GM18870 (cell line): ENCODE measurements at regions not wholly inside any gene's neighbourhood (a gene's known extent, or its start where the extent isn't known, plus 50 kb on each side); places are given as distances from the start of the nearest gene placed in this dataset.

Experiments
- ATAC-seq: cut with Tn5 transposase; IDR thresholded peaks from one replicate; pipeline ENCODE4 v1.9.1; 2021; ENCODE audit warnings: moderate library complexity; ENCODE audit not compliant: unreplicated experiment

DNA sequence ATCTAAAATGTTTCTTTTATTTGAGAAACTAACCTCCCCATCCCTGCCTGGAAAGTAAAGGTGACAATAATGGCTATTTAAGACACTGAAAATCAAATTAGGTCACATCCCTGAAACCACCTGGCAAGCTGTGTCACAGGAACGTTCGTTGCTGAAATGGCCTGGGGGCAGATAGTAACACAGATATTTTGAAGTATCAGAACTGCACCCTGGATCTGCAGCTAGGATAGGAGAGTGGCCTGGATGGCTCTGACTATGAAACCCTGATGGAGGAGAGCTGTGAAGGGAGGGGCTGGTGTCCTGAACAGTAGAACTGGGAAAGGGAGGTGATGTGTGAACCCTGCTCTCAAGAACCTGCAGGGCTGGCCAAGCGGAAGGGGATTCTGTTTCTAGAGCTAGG, 648.3 kb upstream of the CFAP20DC start:
- no peak for ATAC-seq

DNA sequence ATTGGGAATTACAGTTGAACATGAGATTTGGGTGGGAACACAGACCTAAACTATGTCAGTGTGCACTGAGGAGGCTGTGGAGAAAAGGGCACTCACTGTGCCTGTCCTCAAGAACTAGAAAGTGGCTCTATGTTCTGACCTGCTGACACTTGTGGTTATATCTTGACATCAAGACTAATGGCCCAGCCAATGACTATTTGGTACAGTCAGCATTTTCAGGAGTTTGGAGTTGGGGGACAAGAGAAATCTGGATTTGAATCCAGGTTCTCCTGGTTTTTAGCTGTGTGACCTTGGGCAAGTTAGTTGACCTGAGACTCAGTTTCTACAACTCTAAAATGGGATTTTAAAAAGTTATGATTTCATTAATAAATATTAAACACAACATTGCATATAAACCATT, 647.0 kb upstream of the CFAP20DC start:
- ATAC-seq, result no peak

DNA sequence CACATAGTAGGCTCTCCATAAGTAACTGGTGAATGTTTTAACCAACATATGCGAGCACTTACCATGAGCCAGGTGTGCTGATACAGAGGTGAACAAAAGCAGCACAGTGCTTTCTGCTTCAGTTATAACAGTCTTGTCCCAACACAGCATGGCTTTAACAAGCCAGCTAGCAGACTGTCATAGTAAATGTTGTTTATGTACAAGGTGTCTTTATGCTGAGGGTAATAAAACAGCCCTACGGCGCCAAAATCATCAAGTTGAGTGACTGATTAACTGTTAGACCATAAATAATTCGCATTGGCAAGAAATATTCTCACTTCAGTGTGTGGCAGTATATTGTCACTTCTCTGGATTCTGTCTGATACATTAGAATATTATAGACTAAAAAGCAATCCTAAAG, 646.0 kb upstream of the CFAP20DC start:
- ATAC-seq, result no peak

DNA sequence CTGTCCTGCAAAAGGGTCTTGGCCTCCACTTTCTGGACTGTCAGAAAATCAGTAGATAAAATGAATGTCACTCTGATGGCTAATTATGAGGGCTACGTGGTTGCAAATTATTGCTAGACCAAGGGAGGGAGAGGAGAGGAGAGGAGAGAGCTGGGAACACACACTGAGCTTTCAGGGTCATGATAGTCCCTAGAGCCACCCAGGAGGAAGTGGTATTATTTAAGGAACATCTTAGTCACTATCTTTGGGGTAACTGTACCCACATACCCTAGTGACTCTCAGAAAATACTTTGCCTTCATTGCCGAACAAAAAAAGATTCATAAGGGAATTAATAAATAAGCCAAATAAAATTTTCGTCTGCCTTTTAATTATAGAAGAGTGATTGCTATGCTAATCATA, 642.3 kb upstream of the CFAP20DC start:
- ATAC-seq, result no peak

DNA sequence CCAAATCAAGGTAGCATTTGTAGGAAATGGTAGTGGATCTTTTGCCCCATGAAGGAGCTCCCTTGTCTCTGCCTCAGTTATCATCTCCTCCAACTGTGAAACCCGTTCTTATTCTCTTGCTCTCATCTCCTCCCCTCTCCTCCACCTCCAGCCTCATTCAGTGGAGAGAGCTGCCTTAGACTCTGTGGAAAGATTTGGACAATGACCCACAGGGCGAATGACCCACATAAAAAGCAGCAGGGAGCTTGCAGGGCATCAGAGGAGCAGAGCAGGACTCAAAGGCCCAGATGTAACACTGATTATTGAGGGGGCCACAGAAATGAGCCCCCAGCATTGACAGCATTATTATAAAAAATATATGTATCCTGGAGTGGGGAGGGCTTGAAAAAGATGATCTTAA, 641.1 kb upstream of the CFAP20DC start:
- ATAC-seq, result no peak

DNA sequence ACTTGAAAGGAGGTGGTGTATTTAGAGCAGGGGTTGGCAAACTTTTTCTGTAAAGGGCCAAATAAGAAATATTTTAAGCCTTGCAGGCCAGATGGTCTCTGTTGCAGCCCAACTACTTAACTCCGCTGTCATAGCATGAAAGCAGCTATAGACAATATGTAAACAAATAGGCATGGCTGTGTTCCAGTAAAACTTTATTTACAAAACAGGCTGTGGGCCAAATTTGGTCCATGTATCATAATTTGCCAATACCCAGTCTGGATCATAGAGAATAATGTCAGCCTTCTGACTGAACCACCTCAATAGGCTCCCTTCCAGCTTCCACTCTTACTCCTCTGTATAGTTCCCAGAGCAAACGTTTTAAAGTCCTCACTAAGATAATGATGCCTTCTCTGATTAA, 638.8 kb upstream of the CFAP20DC start:
- no peak for ATAC-seq

DNA sequence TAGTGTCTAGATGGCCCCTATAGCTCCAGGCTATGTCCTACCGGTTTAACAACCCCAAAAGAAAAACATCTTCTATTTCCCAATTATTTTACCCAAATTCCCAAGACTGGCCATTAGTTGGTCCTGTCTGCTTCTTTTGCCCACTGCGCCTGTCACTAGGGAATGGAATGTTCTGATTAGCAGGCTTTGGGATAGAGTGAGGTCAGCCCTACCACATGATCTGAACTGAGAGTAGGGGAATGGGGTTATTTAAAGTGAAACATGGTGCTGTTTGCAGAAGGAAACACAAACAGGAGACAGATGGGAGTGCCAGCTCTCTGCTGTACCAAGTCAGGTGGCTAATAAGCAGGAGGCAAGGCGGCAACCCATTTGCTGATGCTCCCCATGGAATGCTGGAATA, 635.6 kb upstream of the CFAP20DC start:
- no peak for ATAC-seq

DNA sequence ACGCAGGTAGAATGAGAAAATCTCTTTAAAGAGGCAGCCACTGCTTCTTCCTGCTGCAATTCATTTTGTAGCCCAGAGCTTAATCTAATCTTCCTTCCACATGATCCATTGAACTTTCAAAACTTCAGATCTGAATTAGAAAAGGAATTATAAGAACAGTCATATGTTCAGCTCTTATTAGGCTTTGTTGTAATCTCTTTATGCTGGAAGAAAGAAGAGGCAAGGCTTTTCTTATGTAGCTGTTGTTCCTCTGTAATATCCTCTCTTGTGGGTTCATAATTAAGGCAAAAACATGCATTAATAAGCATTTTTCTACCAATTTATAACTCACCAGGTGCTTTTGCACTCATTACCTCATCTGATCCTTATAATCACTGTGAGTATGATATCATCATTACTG, 634.9 kb upstream of the CFAP20DC start:
- no peak for ATAC-seq

DNA sequence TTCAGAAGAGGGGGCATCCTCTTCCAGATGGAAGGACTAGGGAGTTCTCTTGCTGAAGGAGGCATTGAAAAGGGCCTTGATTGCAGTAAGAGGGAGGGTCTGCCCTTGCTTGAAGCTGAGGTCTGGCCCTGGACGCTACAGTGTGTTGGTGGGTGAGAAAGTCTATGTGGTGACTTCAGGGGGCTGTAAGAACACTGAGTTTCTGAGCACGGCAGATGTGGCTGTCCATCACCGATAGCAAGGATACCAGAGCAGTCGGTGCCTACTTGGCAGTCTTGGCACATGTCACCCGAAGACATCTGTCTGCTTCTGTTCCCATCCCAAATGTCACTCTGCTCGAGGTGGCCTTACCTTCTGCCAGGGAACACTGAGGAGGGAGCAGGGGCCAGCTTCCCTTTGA, 631.1 kb upstream of the CFAP20DC start:
- ATAC-seq, result no peak

DNA sequence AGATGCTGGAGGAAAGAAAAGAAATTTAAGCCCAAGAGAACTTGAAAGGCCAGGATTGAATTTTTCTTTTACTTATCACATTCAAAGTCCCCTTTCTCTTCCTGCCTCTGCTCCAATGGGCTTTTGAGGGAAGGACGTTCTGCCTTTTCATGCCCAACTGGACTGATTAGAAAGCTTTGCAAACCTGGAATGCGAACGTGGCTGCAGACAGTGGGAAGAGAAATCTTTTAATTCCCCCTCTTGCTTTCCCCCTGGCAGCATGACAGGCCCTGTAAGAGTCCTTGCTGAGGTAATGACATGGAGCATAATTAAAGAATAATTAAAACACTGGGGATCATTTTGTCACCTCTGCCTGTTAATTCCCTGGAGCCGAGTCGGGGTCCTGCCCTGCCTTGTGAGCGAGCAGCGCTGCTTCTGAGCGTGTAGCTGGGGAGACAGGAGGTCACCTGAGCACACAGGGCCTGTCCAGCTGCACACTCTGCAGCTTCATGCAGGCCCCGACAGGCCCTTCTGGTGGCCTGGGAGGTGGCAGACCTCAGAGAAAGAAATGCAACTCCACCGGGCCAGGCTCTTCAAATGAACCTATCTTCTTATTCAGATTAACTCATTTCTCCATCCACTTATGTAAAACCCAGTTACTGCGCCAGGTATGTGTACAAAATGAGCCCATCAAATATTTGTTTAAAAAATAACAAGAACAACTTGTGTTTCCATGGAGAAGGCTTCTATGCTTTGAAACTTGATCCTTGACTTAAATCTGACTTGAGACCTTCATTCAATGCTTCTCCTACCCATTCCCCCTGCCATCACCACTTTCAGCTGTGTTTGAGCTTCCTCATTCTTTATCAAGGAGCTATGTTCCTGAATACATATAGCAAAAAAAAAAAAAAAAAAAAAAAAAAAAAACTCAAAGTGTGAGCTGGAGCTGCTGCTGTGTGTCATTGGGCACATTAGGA, 628.2 kb upstream of the CFAP20DC start:
- no peak for ATAC-seq

DNA sequence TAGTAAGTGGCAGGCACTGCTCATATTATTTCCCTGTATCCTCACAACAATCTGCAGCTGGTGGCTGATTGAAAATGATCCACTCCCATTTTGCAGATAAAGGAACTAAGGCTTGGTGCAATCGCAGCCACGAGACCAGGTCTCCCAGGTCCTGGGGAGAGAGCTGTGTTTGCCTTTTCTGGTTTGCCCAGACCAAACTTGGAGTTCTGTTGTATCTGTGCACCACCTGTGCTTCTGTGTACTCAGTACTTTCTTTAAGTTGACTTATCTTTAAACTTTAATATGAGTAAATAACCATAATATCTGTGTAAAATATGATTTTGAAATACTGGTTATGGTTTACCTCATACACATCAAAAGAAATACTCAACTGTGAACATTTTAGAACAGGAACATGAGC, 625.7 kb upstream of the CFAP20DC start:
- ATAC-seq, result no peak

DNA sequence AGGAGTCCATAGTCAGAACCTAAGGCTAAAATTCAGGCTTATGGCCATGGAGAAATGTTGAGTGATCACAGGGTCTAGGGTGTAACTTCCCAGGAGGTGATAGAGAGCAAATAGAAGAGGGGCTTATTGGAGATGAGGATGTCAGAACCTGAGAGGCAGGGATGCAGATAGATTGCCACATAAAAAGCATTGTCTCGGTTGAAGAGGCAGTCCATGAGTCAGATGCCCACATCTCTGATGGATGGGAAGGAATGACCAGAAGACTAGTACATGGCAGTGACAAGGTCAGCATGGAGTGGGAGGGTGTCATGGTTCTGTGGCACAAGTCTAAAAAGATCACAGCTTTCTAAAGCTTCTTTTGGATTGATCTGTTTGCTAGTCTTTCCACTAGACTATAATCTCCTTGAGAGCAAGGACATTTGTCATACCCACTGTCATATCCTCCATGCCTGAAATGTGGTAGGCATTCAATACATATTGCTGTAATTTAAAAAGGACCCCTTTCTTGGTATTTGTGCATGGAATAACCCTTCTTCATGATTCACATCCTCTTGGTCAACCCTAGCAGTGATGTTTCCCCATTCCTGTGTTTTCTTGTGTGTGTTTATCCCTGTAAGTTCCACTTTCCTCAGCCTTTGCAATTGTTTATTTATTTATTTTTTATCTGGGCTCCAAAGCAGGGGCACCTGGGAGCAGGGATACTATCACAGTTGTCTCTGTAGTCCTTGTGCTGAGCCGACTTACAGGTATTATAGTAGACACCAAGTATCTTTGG, 613.4 kb upstream of the CFAP20DC start:
- no peak for ATAC-seq

DNA sequence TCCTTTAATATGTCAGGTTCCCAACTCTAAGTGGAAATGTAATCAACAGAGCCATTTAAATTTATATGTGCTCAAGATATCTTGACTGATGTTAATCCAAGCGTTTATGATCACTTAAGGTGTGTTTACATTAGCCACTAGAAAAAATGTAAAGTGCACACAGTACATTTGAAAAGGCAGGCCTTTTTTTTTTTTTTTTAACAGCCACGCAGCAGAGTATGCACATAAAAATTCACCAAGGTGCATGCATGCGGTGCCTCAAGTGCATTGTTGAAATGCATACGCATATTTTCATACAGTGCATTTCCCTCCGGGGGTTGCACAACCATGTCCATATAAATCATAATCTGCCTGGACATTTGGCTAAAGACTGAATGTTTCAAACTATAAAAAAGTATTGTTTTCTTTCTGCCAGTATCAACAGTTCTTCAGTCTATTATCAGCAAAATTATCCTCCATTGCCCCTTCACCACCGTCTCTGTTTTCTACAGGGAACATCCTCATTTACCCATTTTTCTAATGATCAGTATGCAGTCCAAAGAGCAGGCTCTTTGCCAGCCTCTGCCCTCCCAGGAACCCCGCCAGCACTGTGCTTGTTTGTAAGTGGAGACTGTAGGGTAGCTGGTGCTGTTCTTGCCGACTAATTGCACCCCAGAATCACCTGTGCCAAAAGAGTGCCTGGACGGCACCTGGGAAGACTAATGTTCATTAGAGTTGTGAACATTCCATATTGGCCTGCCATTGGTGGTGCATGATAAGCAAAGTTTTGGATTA, 611.2 kb upstream of the CFAP20DC start:
- ATAC-seq, result no peak

DNA sequence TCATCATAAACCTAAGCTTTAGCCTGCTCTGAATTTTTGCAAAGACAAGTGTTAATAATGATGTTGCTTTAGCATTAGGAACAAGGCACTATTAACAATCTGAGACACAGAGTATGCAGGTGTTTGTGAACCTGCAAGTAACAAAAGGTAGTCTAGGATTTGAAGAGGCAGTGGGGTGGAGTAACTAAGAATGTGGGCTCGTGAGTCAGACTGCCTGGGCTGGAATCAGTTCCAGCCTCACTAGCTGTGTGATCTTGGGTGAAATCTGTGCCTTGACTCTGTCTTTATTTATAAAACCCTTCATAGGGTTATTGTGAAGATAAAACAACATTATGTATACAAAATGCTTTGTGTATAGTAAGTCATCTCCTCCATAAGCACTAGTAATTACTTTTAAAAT, 610.6 kb upstream of the CFAP20DC start:
- ATAC-seq, result no peak

DNA sequence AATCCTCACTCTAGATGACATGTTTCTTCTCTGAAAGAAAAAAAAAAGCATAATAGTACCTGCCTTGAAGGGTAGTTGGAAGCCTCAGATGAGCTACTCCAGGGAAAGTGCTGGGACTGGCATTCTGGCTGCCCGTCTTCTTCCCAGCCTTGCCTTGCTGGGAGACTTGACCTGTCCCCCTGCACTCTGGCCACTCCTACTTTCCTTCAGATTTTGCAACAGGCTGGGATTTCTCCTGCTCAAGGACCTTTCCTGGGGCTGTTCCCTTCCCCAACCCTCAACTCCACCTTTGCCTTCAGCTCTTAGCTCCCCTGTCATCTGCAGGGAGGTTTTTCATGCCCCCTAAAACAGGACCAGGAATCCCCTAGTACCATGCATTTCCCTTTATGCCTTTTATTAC, 609.9 kb upstream of the CFAP20DC start:
- no peak for ATAC-seq

DNA sequence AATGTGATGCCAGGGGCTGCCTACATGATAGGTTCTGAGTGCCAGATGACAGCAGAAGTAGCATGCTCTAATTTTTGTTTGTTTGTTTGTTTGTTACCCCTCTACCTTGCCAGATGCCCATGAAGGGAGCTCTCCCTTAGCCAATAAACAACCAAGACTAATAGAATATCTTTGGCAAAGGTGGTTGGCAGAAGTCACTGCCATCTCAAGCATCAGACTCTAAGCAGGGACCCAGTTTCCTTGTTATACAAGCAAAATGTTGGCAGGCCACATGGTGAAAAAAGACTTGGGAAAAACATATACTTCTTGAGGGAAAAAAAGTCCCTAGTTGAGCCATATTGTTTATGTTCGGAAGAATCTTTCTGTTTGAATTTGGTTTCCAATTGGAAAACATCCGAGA, 609.0 kb upstream of the CFAP20DC start:
- no peak for ATAC-seq

DNA sequence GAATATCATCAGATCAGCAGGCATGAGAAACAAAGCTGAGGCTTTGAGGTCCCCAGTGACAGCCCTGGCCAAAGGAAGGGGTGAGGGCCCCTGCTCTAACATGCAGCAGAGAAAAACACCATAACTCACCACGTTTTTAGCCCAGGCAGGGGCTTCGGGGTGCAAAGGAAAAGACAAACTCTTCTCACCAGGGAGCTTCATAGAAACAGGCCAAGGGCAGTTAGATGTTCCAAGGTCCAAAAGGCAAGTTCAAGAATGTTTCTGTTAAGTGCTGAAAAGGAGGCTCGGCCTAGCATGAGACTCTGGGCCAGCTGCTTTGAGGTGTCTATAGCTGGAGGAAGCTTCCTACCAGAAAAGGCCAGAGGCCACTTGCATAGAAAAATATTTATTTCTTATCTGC, 608.4 kb upstream of the CFAP20DC start:
- ATAC-seq, result no peak

DNA sequence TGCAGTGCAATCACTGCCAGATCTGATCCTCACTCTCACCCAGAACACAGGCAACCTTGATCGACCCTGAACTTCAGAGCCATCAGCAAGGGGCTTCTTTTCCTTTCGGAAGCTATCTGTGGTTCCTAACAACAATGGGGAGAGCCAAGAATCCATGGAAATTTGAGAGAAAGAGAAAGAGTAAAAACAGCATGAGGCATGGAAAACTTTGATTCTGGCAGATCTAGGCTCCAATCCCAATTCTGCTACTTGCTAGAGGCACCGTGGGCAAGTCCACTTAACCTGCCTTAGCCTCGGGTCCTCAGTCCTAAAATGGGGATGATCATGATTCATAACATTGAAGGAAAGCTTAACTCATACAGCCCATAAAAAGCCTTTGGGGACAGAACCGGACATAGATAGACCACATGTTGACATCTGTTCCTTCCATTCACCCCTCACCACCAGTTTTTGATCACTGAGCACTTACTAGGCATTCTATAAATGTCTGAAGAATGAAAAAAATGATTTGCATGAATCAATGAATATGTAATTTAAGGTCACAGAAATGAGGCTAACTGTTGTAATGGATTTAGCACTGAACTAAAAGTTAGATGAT, 605.7 kb upstream of the CFAP20DC start:
- ATAC-seq, result no peak

DNA sequence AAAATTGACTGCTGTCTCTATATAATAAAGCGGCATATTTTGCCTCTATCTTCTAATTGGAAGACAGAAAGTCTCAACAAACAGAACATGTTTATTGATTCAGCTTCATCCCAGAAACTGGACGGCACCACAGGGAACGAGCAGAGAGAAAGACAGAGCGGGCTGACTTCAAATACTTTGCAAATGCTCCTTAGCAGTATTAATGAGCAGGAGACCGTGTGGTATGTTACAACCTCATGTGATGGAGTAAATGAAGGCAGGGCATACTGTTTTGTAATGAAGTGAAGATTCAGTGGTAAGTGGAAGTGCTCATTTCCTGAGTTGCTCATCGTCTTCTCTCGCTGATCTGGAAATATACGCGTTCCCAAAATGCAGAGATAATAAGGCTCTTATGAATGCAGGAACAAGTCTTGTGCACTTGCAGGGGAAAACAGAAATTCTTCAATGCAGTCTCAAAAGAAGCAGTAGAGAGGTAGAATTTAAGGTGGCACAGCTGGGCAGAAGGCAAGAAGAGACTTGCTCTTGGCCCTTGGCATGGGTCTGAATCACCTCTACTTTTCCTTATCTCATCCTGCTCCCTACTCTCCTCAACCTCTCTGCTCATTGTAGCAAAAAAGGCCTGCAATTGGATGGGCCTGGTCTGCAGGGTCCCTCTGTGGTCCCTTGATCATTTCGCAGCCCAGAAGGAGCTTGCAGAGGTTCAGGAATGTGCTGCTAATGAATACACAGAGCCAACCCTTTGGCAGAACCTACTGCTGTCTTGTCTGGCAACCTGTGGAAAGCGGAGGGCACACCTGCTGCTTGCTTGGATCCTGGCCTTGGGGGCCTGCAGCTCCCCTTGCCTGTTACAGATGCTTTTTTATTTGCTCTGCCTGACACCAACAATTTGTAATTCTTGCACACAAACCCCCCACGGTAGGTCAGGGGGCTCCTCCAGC, 604.9 kb upstream of the CFAP20DC start:
- ATAC-seq, result no peak

DNA sequence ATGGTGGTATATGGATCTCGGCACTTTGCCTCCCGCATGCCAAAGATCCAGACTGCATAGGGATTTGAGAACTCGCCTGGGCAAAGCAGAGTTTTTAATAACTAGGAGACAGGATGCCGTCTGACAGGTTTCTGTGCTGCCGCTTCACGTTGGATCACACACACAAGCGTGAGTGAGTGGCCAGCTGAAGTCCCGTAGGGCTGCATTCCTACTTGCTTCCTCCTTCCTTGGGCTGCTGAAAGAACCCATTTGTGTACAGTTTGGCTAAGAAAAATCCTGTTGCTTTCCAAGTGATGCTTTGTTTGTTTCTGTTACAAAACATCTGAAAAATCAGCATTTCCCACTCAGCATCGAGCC, 604.3 kb upstream of the CFAP20DC start:
- no peak for ATAC-seq
